ENCODE measurements at regions not wholly inside any gene's neighbourhood (a gene's known extent, or its start where the extent isn't known, plus 50 kb on each side); places are given as distances from the start of the nearest gene placed in this dataset.

DNA sequence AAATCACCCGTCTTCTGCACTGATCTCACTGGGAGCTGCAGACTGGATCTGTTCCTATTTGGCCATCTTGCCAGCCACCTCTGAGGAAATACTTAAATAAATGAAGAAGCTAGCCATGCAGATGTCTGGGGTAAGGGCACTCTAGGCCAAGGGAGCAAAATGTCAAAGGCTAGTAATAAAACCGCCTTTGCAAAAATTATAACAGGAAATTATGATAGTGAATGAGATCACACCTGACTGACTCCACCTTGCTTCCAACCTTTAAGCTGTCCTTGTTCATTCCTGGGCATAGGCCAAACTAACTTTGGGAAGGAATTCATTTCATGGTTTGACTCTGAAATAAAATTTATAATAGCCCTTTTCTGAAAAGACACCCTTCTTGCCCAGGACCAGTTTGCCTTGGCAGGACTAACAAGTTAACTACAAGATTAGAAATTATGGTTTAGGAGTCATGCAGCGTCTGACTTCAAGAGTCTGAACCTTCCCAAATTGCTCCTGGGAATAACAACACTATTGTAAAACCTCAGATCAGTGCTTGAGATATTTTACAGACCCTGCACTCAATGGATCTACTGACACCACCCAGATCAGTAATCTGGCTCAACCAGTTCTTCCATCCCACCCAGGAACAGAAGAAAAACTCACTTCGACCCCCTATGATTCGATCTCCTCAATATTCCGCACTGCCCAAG, 246.9 kb upstream of the HDX start:
- Histone ChIP-seq H3K9me2 (no peaks in the 10 kb centered on the region), H3K79me2 (ENCODE audit: insufficient read depth) (no peaks in the 10 kb centered on the region), H3K4me1 (ENCODE audit: control insufficient read depth in 1 of 2, insufficient read depth in 2 of 2, low read depth in 1 of 2, low read length in 1 of 2) (no peaks in the 10 kb centered on the region), H3K4me2 (no peak overlapping the region), H3K4me3 (ENCODE audit: low read depth in 2 of 2, low read length in 1 of 2) (no peak overlapping the region), H3K9ac (no peak overlapping the region), H3K27ac (ENCODE audit: low read depth in 2 of 2, low read length in 1 of 2) (no peak overlapping the region), H3K9me3 (no peaks in the 10 kb centered on the region), H4K20me1 (ENCODE audit: insufficient read depth) (no peaks in the 10 kb centered on the region), H3F3A (replicated peaks; ENCODE audit: insufficient read depth) (no peaks in the 10 kb centered on the region), H3K36me3 (replicated peaks in 1 of 2; ENCODE audit: control insufficient read depth in 1 of 2, insufficient read depth in 2 of 2, low read length in 1 of 2) (no peaks in the 10 kb centered on the region), H2AFZ (ENCODE audit: low read depth) (no peak overlapping the region), H3K27me3 (ENCODE audit: insufficient read depth) (no peaks in the 10 kb centered on the region; the same call in 1 of the 2 replicates)
- ChIA-PET POLR2A (no interaction called here), CTCF (interaction anchor here (1.3 kb wide), 1 partner anchor 19 kb away, joined by 3 read pairs; no protein-coding TSS in a partner anchor)
- WGBS (ENCODE audit: low lambda C conversion rate): 13% methylated on average over 6 of the region's 6 CpGs
- DNase-seq: no peak
- TF ChIP-seq RXRA (IDR thresholded peaks at IDR 0.05; ENCODE audit: borderline replicate concordance, low read depth) (no peak), TCF12 (IDR thresholded peaks at IDR 0.05) (no peak), EZH2phosphoT487 (IDR thresholded peaks at IDR 0.05; ENCODE audit: borderline replicate concordance, low read depth) (no peak), YY1 (IDR thresholded peaks at IDR 0.05; ENCODE audit: low read depth) (no peak), REST (IDR thresholded peaks at IDR 0.05; ENCODE audit: low read depth, low read length) (no peak), NRF1 (IDR thresholded peaks at IDR 0.05; ENCODE audit: low read depth, low read length) (no peak), FOSL2 (IDR thresholded peaks at IDR 0.05; ENCODE audit: borderline replicate concordance, low read depth) (no peak), SMC3 (IDR thresholded peaks at IDR 0.05; ENCODE audit: low read depth, low read length) (no peak), FOXM1 (IDR thresholded peaks at IDR 0.05; ENCODE audit: low read depth) (no peak), ELF1 (IDR thresholded peaks at IDR 0.05) (no peak), SIN3A (IDR thresholded peaks at IDR 0.05; ENCODE audit: borderline replicate concordance, low read depth, low read length) (no peak), MXI1 (IDR thresholded peaks at IDR 0.05; ENCODE audit: low read depth, low read length) (no peak), PBX3 (IDR thresholded peaks at IDR 0.05) (no peak), RCOR1 (IDR thresholded peaks at IDR 0.05; ENCODE audit: low read length) (no peak)
- TF ChIP-seq, protein P1, sequence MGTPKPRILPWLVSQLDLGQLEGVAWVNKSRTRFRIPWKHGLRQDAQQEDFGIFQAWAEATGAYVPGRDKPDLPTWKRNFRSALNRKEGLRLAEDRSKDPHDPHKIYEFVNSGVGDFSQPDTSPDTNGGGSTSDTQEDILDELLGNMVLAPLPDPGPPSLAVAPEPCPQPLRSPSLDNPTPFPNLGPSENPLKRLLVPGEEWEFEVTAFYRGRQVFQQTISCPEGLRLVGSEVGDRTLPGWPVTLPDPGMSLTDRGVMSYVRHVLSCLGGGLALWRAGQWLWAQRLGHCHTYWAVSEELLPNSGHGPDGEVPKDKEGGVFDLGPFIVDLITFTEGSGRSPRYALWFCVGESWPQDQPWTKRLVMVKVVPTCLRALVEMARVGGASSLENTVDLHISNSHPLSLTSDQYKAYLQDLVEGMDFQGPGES (IDR thresholded peaks at IDR 0.05; ENCODE audit: low read depth, low read length): no peak
